Breast epithelium (tissue), 4 donors: ENCODE measurements at regions not wholly inside any gene's neighbourhood (a gene's known extent, or its start where the extent isn't known, plus 50 kb on each side); places are given as distances from the start of the nearest gene placed in this dataset.

ENCODE experiments used
- DNase-seq, 2 donors: peaks; one replicate each; pipeline ENCODE4 v3.0.0-alpha.2; 2019; ENCODE audit warnings: low spot score in 2 of 2
- H3K27ac ChIP-seq, 2 donors: fragments of 200-600 bp; sonication (generic) in 1 of 2; one replicate each; pipeline ENCODE4 v1.5.1; 2016 to 2019; ENCODE audit warnings: mild to moderate bottlenecking in 1 of 2
- H3K27me3 ChIP-seq, 2 donors: fragments of 200-600 bp; sonication (generic) in 1 of 2; one replicate each; pipeline versions ENCODE4 v1.5.1 to v1.6.0; 2017 to 2019; ENCODE audit warnings: control low read depth in 1 of 2, mild to moderate bottlenecking in 1 of 2
- H3K36me3 ChIP-seq: fragments of 200-600 bp; one replicate; pipeline ENCODE4 v1.5.1; 2019
- H3K4me1 ChIP-seq, 2 donors: fragments of 200-600 bp; sonication (generic); one replicate each; pipeline ENCODE4 v1.5.1; 2016 to 2019; ENCODE audit warnings: control low read depth in 1 of 2
- H3K4me3 ChIP-seq, 3 donors: fragments of 200-600 bp; sonication (generic); 1 replicate in 2 of 3; 2 replicates in 1 of 3; pipeline ENCODE4 v1.5.1; 2016 to 2019; ENCODE audit warnings: mild to moderate bottlenecking in 3 of 3, moderate library complexity in 2 of 3
- H3K9me3 ChIP-seq, 2 donors: fragments of 200-600 bp; sonication (generic) in 1 of 2; one replicate each; pipeline ENCODE4 v1.5.1; 2016 to 2019; ENCODE audit warnings: control low read depth in 1 of 2
- CTCF ChIP-seq, 3 donors: fragments of 450-650 bp; IDR thresholded peaks; one replicate each; pipeline ENCODE4 v1.5.1; 2016 to 2017; ENCODE audit warnings: antibody characterized with exemption in 3 of 3, mild to moderate bottlenecking in 3 of 3, moderate library complexity in 3 of 3
- POLR2A ChIP-seq: fragments of 450-650 bp; IDR thresholded peaks from one replicate; pipeline ENCODE4 v1.6.1; 2016; ENCODE audit warnings: antibody characterized with exemption, mild to moderate bottlenecking, moderate library complexity
- POLR2AphosphoS5 ChIP-seq, 3 donors: sonication (generic); formaldehyde crosslinking; IDR thresholded peaks; one replicate each; pipeline ENCODE4 v1.6.1; 2017; ENCODE audit warnings: antibody characterized with exemption in 3 of 3
- intact Hi-C: fragments of 100-400 bp; cut with DNase I; formaldehyde crosslinking; loops from one replicate; pipeline ENCODE4 v1.15.1; 2023; ENCODE audit warnings: low total_unique reads

DNA sequence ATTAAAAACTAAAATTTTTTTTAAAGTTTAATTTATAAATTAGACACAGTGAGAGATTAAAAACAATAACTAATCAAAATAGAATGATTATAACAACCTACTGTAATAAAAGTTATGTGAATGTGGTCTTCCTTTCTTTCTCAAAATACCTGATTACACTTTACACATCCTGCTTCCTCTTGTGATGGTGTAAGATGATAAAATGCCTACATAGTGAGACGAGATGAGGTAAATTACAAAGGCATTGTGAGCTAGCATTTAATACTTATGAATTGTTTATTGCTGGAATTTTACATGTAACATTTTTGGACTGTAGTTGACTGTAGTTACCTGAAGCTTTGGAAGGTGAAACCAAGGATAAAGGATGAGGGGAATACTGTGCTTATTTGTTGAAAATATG lies 94.2 kb upstream of the CLEC14A start:
- H3K27ac ChIP-seq: no peak overlapping the region
- H3K4me1 ChIP-seq: no peaks in the 10 kb centered on the region
- H3K27me3 ChIP-seq: no peaks in the 10 kb centered on the region
- no peaks in the 10 kb centered on the region for H3K36me3 ChIP-seq
- intact Hi-C loops: no loop called here
- TF ChIP-seq POLR2A (no peak), POLR2AphosphoS5 (IDR thresholded peaks at IDR 0.05) (no peak), CTCF (IDR thresholded peaks at IDR 0.05) (no peak)
- no peak overlapping the region for H3K4me3 ChIP-seq
- DNase-seq: no peak
- H3K9me3 ChIP-seq: peaks cover 1 to 9% of the 10 kb centered on the region in 2 donors

GRCh38 chr14:38342803-38343202 lies 86.9 kb upstream of the CLEC14A start:
- H3K4me1 ChIP-seq: no peaks in the 10 kb centered on the region
- DNase-seq: no peak
- H3K4me3 ChIP-seq: no peak overlapping the region
- H3K27me3 ChIP-seq: no peaks in the 10 kb centered on the region
- intact Hi-C loops: no loop called here
- no peaks in the 10 kb centered on the region for H3K9me3 ChIP-seq
- H3K36me3 ChIP-seq: no peaks in the 10 kb centered on the region
- H3K27ac ChIP-seq: no peak overlapping the region
- TF ChIP-seq POLR2AphosphoS5 (IDR thresholded peaks at IDR 0.05) (no peak), CTCF (IDR thresholded peaks at IDR 0.05) (no peak), POLR2A (no peak)

DNA sequence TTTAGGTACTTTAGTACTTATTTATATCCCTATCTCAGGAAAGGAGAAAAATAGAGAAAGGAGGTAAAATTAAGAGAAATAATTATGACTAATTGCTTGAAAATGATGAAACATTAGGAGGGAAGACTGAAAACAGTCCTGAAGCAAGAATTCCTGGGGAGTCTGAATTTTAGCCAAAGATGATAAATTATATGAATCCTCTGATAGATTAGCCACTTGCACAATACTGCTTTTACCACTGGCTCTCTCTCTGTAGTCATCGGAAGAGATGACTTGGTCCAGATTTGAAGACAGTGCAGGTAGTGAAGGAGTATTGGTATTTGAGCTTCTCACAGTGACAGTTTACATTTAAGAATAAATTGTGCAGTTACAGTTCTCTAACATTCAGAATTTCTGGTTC lies 83.8 kb upstream of the CLEC14A start:
- Histone ChIP-seq H3K27me3 (no peaks in the 10 kb centered on the region), H3K4me1 (no peaks in the 10 kb centered on the region), H3K9me3 (no peaks in the 10 kb centered on the region), H3K4me3 (no peak overlapping the region), H3K36me3 (no peaks in the 10 kb centered on the region), H3K27ac (no peak overlapping the region)
- intact Hi-C loops: no loop called here
- no peak for TF ChIP-seq CTCF (IDR thresholded peaks at IDR 0.05)
- no peak for TF ChIP-seq POLR2A
- no peak for TF ChIP-seq POLR2AphosphoS5 (IDR thresholded peaks at IDR 0.05)
- no peak for DNase-seq

- TF ChIP-seq POLR2A: no peak
- no peak for TF ChIP-seq POLR2AphosphoS5 (IDR thresholded peaks at IDR 0.05)
- no peak for TF ChIP-seq CTCF (IDR thresholded peaks at IDR 0.05)
- Histone ChIP-seq H3K36me3 (no peaks in the 10 kb centered on the region), H3K27me3 (no peaks in the 10 kb centered on the region), H3K27ac (no peak overlapping the region), H3K9me3 (no peaks in the 10 kb centered on the region), H3K4me3 (no peak overlapping the region), H3K4me1 (no peaks in the 10 kb centered on the region)
- intact Hi-C loops: no loop called here
- DNase-seq: no peak
Observed at GRCh38 chr14:38336298-38336697, 80.4 kb upstream of the CLEC14A start.

GRCh38 chr14:38330275-38330674 lies 74.4 kb upstream of the CLEC14A start:
- no peaks in the 10 kb centered on the region for H3K9me3 ChIP-seq
- H3K36me3 ChIP-seq: no peaks in the 10 kb centered on the region
- intact Hi-C loops: no loop called here
- no peak for DNase-seq
- H3K4me1 ChIP-seq: no peaks in the 10 kb centered on the region
- TF ChIP-seq POLR2AphosphoS5 (IDR thresholded peaks at IDR 0.05) (no peak), POLR2A (no peak), CTCF (IDR thresholded peaks at IDR 0.05) (no peak)
- no peaks in the 10 kb centered on the region for H3K27me3 ChIP-seq
- H3K27ac ChIP-seq: no peak overlapping the region
- no peak overlapping the region for H3K4me3 ChIP-seq
